Putamen (tissue), 1 donor: ENCODE measurements at regions not wholly inside any gene's neighbourhood (a gene's known extent, or its start where the extent isn't known, plus 50 kb on each side); places are given as distances from the start of the nearest gene placed in this dataset.

ENCODE experiments used
- DNase-seq: peaks from one replicate; pipeline ENCODE4 v3.0.0-alpha.2; 2016; ENCODE audit warnings: low spot score

DNA sequence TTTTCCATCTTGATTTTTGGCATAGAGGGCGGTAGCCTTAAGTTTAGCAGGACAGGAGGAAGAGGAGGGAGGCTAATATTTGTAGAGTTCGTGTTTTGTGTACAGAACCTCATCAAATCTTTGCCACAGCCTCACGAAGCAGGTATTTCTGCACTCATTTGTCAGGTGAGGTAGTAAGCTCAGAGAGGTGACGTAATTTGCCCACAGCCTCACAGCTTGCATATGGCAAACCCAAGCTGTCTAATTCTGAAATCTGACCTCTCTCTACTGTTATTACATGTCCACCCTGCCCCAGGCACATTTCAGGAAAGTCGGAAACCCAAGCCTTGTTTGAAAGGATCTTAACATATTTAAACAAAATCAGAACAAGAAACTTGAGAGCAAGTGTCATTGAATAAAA is 91.1 kb upstream of the TPM1 start:
- DNase-seq = no peak

DNA sequence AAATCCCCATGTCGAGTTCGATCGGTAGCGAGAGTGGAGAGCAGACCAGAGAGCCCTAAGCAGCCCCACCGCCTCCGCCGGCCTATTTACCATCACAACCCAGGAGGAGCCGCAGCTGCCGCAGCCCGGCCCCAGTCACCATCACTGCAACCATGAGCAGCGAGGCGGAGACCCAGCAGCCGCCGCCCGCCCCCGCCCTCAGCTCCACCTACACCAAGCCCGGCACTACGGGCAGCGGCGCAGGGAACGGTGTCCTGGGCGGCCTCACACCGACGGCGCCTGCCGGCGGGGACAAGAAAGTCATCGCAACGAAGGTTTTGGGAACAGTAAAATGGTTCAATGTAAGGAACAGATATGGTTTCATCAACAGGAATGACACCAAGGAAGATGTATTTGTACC is 89.5 kb upstream of the TPM1 start:
- DNase-seq = no peak

DNA sequence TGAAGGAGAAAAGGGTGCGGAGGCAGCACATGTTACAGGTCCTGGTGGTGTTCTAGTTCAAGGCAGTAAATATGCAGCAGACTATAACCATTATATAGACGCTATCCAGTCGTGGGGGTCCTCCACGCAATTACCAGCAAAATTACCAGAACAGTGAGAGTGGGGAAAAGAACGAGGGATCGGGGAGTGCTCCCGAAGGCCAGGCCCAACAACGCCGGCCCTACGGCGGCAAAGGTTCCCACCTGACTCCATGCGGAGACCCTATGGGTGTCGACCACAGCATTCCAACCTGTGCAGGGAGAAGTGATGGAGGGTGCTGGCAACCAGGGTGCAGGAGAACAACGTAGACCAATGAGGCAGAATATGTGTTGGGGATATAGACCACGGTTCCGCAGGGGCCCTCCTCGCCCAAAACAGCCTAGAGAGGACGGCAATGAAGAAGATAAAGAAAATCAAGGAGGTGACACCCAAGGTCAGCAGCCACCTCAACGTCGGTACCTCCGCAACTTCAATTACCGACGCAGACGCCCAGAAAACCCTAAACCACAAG is 89.0 kb upstream of the TPM1 start:
- no peak for DNase-seq

DNA sequence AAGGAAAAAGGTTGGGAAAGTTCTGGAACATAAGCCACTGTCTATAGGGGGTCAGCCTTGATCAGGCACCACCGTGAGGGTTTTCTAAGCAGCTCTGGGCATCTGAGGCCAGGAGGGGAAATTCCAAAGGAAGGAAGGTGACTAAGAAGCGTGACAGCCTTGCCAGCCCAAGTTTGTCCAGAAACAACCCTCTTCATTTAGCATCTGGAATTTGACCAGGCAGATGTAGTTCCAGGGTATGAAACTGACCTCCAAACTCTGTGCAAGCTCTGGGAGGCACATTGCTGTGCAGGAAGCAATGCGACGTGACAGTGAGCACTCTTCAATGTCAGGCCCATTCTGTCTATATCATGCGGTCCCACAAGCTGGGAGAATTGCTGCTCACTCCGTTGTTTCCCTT is 85.4 kb upstream of the TPM1 start:
- no peak for DNase-seq

DNA sequence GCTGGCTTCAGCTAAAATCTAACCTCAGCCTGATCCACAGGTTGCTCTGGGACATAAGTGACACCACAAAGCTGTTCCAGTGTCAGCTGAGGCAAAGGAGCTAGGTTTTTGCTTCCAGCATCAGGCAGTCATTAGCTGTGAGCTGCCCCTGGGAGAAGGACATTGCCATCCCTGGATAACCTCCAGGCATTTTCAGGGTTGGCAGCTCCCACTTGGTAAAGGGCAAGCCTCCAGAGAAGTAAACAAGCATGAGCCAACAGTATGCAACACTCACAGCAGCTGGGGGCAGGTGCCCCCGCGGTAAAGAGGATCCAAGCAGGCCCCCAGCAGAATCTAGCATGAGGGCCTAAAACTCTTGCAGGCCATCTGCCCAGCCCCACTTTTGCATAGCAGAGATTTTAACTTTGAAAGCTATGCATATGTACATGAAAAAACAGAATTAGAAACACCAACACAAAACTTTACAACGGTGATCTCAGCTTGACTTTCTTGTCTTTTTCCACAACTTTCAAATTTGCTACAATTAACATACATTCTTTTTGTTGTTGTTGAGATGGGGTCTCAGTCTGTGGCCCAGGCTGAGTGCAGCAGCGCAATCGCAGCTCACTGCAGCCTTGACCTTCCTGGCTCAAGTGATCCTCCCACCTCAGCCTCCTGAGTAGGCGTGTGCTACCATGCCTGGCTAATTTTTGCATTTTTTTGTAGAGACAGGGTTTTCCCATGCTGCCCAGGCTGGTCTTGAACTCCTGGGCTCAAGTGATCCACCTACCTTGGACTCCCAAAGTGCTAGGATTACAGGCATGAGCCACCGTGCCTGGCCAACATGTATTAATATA is 83.8 kb upstream of the TPM1 start:
- no peak for DNase-seq

DNA sequence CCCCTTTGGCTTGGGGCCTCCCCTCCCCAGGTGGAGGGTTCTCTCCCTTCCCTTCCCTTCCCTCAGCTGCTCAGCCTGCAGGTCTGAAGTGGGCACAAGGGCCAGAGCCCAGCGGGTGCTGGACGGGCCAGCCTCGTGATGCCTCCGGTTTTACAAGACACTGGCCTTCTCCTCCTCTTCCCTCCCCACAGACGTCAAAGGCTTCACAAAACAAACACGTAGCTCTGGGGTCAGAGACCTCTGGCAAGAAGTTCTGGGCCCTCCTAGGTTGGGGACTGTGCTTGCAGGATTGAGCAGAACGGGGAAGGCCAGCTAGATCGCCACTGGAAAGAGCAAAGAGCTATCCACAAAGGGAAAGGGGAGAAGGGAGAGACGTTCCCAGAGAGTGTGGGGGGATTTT is 81.4 kb upstream of the TPM1 start:
- DNase-seq = no peak

DNA sequence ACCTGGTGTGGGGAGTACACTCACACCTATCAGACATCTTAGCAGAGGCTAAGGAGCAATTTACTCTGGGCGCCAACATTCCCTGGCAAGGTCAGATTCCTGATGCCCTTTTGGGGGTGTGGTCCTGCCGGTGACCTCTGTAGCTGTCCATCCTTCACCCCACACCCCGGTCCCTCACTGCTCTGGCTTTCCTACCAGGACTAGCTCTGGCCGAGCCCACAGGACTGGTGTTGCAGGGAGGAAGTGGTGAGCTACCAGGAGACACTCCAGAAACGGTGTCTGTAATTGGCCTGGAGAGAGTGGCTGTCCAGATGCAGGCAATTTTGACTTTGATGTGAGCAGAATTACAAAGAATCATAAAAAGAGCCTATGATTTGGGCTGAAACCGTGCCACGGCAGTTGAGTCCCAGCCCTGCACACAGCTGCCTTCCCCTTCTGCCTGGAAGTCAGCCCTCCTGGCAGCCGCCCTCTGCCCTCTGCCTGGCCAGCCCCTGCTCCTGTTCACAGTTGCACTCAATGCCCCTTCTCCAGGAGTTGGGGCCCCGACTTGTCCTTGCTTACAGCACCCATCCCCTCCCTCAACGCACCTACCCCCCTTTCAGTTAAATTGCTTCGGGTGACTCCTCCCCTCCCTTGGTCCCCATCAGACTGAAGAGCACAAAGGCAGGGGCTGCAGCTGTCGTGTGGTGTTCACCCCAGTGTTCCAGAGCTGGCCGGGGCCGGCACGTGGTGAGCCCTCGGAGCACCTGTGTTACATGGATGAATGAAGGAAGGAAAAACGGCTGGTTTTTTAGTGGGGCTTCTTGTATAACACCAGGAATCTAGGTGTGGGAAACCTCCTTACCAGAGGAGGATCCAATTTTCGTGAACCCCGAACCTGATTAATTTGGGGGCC is 80.2 kb upstream of the TPM1 start:
- DNase-seq = no peak

DNA sequence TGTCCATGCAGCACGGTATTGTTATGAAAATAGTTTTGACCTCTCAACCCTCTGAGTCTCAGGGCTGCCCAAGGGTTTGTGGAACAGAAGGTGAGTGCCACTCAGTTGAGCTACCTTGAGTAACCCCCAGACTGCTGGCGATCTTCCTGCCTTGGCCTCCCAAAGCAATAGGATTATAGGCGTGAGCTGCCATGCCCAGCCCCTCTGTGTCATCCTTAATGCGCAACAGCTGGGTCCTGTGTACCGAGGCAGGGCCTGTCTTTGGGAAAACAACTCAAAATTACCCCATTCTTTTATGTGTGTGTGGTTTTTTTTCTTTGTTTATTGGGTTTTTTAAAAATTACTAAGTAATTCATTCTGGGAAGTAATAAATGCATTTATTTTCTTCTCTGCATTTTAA is 78.3 kb upstream of the TPM1 start:
- no peak for DNase-seq

DNA sequence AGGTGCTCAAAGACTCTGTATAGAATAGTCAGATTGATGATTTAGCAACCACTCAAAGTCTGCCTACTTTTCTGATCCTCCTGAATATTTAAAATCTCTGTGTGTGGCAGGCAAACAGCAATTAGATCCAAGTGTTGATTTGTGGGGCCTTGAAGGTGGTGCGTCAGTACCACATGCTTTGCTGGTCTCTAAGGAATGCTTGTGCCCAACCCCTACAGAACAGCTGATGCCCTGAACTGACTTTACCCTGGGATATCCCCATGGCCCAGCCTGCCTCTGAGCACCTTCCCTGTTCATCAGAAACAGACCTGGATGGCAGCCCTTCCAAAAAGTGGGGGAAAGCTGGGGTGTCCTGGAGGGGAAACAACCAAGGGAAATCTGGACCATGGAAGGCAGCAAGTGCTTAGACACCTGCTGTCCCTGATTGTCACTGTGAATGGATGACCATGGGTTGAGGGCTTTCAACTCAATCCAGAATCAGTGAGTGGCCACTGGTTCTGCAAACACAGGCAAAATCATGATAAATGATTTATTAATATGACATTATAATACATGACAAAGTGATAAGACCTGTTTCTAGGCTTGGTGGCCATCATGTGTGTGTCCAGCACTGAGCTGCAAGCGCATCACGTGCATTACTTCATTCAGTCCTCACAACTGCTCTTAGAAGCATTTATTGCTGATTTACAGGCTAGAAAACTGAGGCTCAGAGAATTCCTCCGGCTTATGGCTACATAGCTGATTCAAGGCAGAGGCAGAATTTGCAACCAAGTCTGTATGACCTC is 76.1 kb upstream of the TPM1 start:
- DNase-seq = no peak

DNA sequence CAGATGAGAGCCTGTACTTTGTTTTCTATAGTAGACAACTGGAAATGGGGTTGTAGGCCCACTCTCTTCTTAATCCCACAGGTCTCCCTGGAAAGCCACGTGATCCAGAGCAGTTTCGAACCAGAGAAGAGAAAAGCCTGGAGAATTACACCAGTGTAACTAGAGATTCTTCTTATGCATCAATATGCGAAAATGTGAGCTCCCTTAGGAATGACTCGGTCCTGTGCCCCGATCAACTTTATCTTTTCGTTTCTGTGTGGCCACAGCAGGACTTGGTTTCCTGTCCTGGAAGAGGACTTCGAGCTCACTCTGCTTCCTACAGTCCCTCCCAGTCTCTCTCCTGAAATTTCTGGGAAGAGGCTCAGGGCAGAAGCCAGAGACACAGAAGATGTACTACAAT is 73.8 kb upstream of the TPM1 start:
- no peak for DNase-seq

DNA sequence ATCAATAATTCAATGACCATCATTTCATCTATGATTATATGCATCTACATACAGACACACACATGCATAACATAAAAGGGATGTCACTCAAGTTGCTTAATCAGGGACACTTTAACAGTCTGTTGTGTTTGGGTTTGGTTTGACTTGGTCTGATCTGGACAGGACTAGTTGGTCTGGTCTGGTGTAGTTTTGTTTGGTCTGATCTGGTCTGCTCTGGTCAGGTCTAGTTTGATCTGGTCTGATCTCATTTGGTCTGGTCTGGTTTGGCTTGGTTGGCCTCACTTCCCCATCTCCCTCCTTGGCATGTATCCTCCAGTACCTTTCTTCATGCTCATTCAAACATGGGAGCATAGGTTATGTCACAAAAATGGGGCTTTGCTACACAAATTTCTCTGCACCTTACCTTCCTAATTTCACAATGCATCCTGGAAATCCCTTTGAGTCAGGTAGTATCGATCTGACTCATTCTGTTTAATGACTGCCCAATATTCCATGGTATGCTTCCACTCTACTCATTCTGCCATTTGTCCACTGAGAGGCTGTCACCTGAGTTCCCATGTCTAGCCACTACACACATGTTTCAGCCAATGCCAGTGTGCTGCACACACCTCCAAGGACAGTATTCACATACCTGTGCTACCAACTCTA is 73.0 kb upstream of the TPM1 start:
- no peak for DNase-seq

DNA sequence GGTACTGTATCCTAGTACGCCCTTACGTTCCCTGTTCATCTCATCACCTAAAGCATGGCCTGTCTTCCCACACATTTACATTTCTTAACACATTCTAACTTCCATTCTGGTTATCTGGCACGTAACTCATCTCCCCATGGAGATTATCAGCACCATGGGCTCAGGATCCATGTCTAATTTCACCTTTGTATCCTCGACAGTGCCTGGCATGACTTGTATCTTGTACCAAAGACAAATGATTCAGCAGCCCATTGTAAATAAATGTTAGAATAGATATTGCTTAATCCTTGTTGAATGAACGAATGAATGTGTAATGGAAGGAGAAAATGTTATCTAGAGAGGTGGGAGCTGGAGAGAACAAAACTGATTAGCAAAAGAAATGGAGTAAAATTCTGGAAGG is 69.7 kb upstream of the TPM1 start:
- no peak for DNase-seq

DNA sequence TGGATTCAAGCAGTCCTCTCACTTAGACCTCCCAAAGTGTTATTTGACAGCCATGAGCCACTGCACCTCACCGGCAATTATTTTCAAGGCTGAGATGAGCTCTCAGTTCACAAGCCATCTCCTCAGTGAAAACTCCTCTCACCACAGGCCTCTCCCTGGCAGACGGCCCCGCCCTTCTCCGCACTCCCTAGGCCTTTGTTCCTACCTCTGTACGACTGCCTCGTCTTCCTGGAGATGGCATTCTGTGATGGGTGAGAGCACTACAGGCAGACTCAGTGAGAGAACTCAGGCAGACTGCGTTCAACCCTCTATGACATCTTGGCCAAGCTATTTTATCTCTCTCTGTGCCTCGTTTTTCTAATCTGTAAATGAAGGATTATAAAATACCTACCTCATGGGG is 67.0 kb upstream of the TPM1 start:
- no peak for DNase-seq

DNA sequence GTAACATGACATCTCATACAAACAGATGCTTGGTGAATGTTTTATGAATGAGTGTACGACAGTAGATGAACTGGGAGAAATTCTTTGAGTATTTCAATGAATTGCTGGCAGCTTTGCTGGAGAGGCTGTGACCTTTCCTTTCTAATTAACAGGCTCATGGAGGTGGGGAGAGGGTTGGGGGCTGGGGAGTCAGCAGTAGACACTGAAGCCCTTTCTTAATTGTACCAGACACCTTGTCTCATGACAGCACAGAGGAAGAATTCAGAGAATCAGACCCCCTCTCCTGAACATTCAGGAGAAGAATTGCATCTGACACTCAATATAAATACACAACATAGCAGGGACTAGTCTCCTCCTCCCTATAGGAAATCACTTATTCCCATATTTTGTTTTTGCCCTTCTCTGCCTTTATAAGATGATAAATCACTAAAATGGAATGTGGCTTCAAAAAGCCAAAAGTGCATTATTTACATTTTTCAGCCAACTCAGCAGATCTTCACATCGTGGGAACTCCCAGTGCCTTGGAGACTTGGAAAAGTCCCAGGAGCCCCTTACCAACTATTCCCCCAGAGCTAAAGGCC is 66.2 kb upstream of the TPM1 start:
- DNase-seq = no peak

DNA sequence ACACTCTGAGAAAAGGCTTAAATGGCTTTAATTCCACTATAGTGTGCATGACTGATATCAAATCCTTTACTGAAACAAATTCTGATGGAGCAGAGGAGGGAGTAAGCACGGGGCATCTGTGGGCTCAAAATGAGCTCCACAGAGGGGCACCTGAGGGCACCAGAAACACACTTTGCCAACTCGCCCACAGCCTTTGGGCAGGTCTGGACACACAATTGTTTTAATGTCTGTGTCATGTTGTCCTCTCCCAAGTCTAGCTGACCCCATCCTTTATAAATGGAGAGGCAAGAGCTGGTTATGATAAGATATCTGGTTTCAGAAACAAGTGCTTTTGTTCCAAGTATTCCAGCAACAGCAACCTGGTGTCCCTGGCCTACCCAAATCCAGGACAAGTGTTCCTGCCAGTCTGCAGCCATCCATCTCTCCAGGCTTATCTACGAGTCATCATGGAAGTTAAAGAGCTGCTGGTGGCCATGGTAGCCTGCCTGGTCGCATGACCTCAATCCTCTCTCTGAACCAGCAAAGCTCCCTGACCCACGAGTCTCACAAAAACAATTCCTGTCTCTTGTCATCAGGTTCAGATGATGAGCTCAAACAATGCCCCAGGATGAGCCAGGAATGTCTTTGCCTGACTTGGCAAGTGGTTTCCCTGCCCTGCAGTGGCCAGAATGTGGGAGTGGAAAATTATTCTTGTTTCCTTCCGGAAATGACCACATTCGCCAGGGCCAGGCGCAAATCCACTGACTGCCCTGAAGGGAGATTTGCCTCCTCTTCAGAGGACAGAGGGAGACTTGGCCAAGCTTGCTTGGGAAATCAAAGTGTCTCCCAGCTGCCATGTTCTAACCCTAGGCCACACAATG is 64.4 kb upstream of the TPM1 start:
- no peak for DNase-seq

DNA sequence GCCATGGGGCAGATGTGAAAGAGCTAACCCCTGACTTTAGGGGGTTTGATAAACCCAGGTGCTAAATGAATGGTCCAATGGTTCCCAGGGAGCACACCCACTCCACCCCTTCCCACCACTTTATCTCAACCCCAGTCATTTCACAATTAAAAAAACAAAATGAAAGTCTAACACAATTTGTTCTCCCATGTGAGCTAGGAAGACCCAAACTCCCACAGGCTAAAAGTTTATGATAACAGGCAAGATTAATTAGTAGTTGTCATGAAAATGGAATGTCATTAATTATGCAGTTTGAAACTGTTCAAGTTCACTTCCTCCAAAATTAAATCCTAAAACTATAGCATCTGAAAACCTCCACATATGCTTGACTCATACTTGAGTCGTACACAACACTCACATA is 63.3 kb upstream of the TPM1 start:
- no peak for DNase-seq

DNA sequence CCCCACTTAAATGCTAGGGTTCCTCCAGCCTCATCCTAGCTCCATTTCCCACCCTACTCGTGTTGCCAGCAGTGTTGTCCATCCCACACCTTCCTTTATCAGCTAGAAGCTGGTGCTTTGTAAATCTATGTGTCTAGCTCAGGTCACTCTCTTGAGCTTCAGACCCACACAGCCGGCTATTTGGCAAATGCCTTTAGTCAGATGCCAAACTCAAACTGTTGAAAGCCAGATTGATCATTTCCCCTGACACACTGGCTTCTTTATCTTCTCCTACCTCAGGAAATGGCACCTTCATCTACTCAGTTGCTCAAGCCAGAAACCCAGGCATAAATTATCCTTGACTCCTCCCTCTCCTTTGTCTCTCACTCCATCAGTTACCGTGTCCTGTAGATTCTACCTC is 61.5 kb upstream of the TPM1 start:
- no peak for DNase-seq

DNA sequence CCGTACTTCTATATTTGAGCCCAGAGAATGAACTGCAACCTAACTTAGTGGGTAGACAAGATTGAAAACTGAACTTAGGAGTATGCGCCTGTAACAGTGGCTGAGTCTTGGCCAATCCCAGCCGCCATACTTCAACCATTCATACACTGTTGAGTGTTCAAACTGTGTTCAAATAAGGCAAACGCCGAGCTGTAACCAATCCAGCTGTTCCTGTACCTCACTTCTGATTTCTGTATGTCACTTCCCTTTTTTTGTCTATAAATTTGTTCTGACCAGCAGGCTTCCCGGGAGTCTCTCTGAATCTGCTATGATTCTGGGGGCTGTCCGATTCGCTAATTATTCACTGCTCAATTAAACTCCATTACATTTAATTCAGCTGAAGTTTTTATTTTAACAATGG is 58.6 kb upstream of the TPM1 start:
- no peak for DNase-seq

DNA sequence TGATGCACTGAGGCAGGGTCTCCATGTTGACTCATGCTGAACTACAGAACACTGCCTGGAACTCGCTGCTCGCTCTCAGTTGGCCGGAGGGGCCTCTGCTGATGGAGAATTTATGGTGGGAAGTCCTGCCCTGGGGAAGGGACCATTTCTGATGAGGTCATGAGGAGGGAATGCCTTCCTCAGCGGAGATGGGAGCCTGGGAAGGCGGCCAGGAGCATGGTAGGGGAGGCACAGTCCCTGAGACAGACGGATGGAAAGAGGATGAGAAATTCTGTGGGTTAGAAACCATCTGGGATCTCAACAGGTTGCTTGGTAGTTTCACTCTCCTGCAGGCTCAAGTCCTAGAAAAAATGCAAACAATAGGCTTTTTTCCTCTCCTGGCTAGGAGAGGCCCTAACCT is 56.8 kb upstream of the TPM1 start:
- DNase-seq = no peak

DNA sequence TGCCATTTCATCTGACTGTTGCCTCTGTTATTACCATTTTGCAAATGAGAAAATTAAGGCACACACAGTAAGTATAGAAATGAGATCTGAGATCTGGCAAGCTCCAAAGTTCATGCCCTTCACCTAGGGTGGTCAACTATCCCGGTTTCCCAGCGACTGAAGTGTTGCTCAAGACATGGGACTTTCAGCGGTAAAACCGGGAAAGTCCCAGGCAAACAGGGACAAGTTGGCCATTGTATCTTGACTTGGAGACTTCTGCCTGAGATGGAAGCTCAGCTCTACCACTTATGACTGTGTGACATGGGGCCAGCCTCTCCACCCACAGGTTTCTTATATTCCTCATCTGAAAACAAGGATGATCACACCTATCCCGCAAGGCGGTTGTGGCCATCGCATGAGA is 55.6 kb upstream of the TPM1 start:
- DNase-seq = no peak
